ENCODE measurements at regions not wholly inside any gene's neighbourhood (a gene's known extent, or its start where the extent isn't known, plus 50 kb on each side); places are given as distances from the start of the nearest gene placed in this dataset.
"Not testable (repeated sequence)": the region's sequence is repeated elsewhere in the genome, so short reads cannot be mapped to it uniquely, and the experiment has no call there.

GRCh38 chr9:129412176-129412813, 208.6 kb downstream of the C9orf50 start:
- POLR2A ChIA-PET (ENCODE audit: unreplicated experiment); H3K36me3 ChIP-seq (ENCODE audit: control insufficient read depth, insufficient read depth, low read length); in situ Hi-C loops (cut with MboI; ENCODE audit: low sequenced_read_pairs); H3K4me3 ChIP-seq (ENCODE audit: insufficient read depth, low read depth, low read length); DNase-seq; ATAC-seq (ENCODE audit: low read depth); dilution Hi-C loops (cut with HindIII; ENCODE audit: low sequenced_read_pairs, unreplicated experiment); H3K79me1 ChIP-seq (ENCODE audit: low read depth in 1 of 2, low read length in 2 of 2); BruUV-seq (replicated peaks); H4K20me1 ChIP-seq (ENCODE audit: insufficient read depth, low read length); H3K27me3 ChIP-seq (ENCODE audit: control insufficient read depth, insufficient read depth, low read length); H3K9me3 ChIP-seq (ENCODE audit: control insufficient read depth, insufficient read depth, low read length); CTCF ChIA-PET: not testable (repeated sequence)
- peak overlapping the region; percentile 61 for H3K9ac ChIP-seq (ENCODE audit: low read depth, low read length)
- peak overlapping the region; percentile 94; the same call in 2 of the 3 replicates for H2BK15ac ChIP-seq (ENCODE audit: low read depth, low read length)
- peak overlapping the region; percentile 99 for H3K27ac ChIP-seq (ENCODE audit: insufficient read depth, low read length)
- H4K91ac ChIP-seq (ENCODE audit: insufficient read depth, low read depth, low read length) = peak overlapping the region; percentile 96
- H3K9me1 ChIP-seq (ENCODE audit: insufficient read depth, low read length) = peaks cover 14% of the 10 kb centered on the region
- H3K14ac ChIP-seq (replicated peaks; ENCODE audit: low read depth, low read length) = peak overlapping the region; percentile 68
- H2BK20ac ChIP-seq (ENCODE audit: low read depth, low read length) = peak overlapping the region; percentile 96
- peak overlapping the region; percentile 96 for H2BK5ac ChIP-seq (ENCODE audit: low read depth, low read length, poor library complexity, severe bottlenecking)
- H2AK9ac ChIP-seq (replicated peaks; ENCODE audit: low read depth, low read length, poor library complexity) = peak overlapping the region; percentile 99
- H4K5ac ChIP-seq (ENCODE audit: low read depth, low read length) = peak overlapping the region; percentile 95
- H3K23ac ChIP-seq (ENCODE audit: low read depth, low read length) = peak overlapping the region; percentile 89
- peak overlapping the region; percentile 98 for H2AK5ac ChIP-seq (ENCODE audit: low read depth, low read length)
- peak overlapping the region; percentile 40 for H3K18ac ChIP-seq (ENCODE audit: low read depth, low read length)
- peaks cover 19% of the 10 kb centered on the region for H3K4me1 ChIP-seq (ENCODE audit: control insufficient read depth, insufficient read depth, low read length)
- peak overlapping the region; percentile 79 for H3K56ac ChIP-seq (ENCODE audit: extremely low read depth, insufficient read depth, low read length)
- peak overlapping the region; percentile 32; the same call in 1 of the 2 replicates for H3K4me2 ChIP-seq (ENCODE audit: low read depth, low read length)
- H3K4ac ChIP-seq (ENCODE audit: low read depth, low read length) = peak overlapping the region; percentile 77
- peak overlapping the region; percentile 90 for H2AFZ ChIP-seq (replicated peaks; ENCODE audit: low read length, poor library complexity)
- 100% methylated on average over 1 of the region's 11 CpGs; no CpG with 5 or more reads in 1 of the 2 experiments for WGBS, 2 experiments (ENCODE audit: extremely low coverage in 2 of 2, insufficient read length in 1 of 2)
- peak overlapping the region; percentile 92 for H2BK120ac ChIP-seq (ENCODE audit: low read depth, low read length)
- intact Hi-C loops (cut with micrococcal nuclease) = loop anchor here (2.0 kb wide), 2 partner anchors 71 to 237 kb away; no protein-coding TSS in a partner anchor
- H4K8ac ChIP-seq (ENCODE audit: low read depth in 2 of 2, low read length in 2 of 2) = peak overlapping the region; percentile 89 to 100
